Cardiac fibroblast (primary cell): ENCODE measurements at regions not wholly inside any gene's neighbourhood (a gene's known extent, or its start where the extent isn't known, plus 50 kb on each side); places are given as distances from the start of the nearest gene placed in this dataset.
A peak's percentile ranks its signal among the peaks of the same experiment; 100 is the strongest.

ENCODE experiments used
- DNase-seq, 2 donors: peaks; one replicate each; pipeline versions ENCODE4 v3.0.0 to v3.0.0-alpha.2; 2010; ENCODE audit warnings: low read depth in 2 of 2
- H3K4me3 ChIP-seq, 2 donors: replicated peaks in 1 of 2; 1 replicate in 1 of 2; 2 replicates in 1 of 2; pipeline ENCODE4 v1.5.1; 2011; ENCODE audit warnings: low read depth in 2 of 2, low read length in 2 of 2, mild to moderate bottlenecking in 2 of 2, moderate library complexity in 1 of 2
- TF ChIP-seq, protein P1 (sequence below): IDR thresholded peaks from one replicate; pipeline ENCODE4 v1.5.1; 2011; ENCODE audit warnings: low read depth, mild to moderate bottlenecking, low read length, inconsistent platforms

DNA sequence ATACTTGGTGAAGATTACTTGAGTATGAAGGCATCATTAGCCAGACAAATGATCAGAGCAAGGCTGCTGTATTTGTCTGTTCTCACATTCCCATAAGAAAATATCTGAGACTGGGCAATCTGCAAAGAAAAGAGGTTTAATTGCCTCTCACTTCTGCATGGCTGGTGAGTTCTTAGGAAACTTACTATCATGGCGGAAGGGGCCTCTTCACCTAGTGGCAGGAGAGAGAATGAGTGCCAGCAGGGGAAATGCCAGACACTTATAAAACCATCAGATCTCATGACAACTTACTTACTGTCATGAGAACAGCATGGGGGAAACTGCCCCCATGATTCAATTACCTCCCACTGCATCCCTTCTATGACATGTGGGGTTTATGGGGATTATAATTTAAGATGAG, 452.3 kb downstream of the GALR1 start:
- no peak overlapping the region for H3K4me3 ChIP-seq
- TF ChIP-seq, protein P1, sequence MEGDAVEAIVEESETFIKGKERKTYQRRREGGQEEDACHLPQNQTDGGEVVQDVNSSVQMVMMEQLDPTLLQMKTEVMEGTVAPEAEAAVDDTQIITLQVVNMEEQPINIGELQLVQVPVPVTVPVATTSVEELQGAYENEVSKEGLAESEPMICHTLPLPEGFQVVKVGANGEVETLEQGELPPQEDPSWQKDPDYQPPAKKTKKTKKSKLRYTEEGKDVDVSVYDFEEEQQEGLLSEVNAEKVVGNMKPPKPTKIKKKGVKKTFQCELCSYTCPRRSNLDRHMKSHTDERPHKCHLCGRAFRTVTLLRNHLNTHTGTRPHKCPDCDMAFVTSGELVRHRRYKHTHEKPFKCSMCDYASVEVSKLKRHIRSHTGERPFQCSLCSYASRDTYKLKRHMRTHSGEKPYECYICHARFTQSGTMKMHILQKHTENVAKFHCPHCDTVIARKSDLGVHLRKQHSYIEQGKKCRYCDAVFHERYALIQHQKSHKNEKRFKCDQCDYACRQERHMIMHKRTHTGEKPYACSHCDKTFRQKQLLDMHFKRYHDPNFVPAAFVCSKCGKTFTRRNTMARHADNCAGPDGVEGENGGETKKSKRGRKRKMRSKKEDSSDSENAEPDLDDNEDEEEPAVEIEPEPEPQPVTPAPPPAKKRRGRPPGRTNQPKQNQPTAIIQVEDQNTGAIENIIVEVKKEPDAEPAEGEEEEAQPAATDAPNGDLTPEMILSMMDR = no peak
- DNase-seq = no peak

DNA sequence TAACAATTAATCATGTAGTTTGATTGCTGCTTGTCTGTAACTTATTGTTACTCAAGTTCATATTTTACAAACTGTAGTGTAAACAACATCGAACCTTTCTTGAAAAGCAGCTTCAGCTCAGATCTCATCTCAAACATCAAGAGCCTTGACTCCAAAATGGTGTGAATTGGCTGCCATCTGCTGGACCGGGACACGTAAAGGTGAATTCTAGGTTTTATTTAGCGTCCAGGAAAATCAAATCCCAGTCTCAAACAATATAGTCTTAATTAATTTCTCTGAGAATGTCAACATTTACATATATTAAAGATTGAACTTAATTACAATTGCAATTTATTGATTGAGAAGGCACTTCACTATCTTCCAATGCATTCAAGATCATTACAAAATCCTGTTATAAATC, 453.0 kb downstream of the GALR1 start:
- peak; percentile 8 to 20 for DNase-seq
- TF ChIP-seq, protein P1 = no peak
- H3K4me3 ChIP-seq = no peak overlapping the region

DNA sequence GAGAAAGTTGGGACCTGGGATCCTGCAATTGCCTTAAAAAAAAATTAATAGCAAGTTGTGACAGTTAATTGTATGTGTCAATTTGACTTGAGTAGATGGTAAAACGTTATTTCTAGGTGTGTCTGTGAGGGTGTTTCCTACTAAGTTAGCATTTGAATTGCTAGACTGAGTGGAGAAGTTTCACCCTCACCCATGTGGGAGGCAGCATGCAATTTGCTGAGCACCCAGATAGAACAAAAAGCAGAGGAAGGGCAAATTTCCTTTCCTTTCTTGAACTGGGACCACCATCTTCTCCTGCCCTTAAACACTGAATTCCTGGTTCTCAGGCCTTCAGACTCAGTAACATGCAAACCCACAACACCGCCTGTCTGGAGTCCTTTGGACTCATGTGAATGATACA, 455.7 kb downstream of the GALR1 start:
- TF ChIP-seq, protein P1 = no peak
- no peak overlapping the region for H3K4me3 ChIP-seq
- no peak for DNase-seq

DNA sequence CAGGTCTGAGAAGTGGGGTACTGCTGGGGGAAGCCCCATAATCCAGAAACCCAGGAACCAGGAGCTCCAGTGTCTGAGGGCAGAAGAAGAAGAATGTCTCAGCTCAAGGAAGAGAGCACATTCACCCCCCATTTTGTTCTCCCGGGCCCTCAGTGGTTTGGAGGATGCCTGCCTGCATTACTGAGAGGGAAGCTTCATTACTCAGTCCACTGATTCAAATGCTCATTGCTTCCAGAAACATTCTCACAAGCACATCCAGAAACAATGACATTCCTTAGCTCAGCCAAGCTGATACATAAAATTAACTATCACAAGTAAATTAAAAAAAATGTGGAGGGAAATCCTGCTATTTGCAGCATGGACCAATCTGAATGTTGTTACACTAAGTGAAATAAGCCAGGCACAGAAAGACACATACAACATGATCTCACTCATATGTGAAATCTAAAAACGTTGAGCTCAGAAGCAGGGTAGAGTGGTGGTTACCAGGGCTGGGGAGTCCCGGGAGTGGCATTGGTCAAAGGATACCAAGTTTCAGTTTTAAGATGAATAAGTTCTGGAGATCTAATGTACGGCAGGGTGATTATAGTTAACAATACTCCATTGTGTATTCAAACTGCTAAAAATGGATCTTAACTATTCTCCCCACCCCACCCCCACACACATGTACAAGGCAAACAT, 459.3 kb downstream of the GALR1 start:
- DNase-seq = no peak
- no peak overlapping the region for H3K4me3 ChIP-seq
- TF ChIP-seq, protein P1 = no peak

DNA sequence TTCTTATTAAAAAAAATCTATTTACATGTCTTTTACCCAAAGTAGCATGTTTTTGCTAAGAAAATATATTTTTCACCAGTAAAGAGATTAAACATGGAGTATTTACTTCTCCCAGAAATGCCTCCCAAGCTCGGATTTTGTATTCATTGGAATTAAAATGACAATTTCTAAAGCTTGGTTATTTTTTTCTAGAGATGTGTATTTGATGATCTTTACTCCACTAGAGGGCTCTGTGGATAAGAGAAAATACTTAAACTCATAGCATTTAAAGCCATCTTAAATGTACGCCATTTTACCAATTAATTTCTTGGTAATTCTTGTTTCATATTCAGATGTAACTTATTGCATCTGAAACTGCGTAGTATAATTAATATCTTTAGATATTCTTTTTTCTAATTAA, 461.4 kb downstream of the GALR1 start:
- H3K4me3 ChIP-seq = no peak overlapping the region
- TF ChIP-seq, protein P1 = peak; percentile 12
- DNase-seq = peak in 1 of 2 donors; percentile 7

DNA sequence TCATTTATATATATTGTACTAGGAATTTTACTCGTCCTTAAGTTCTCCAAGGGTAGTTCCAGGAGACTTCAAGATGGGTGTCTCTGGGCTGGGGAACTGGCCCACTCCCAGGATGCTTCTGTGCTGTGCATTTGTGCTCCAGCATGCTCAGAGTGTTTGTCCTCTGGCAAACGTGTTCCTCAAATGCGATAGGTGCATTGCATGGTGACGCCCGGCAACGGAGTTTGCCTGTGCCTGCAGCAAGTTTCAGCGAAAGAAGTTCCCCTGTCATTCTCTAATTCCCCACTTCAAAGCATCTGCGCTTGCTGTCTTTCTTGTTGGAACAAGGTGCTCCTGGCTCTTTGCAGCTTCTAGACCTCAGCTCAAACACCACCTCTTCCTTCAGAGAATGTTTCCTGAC, 465.1 kb downstream of the GALR1 start:
- no peak overlapping the region for H3K4me3 ChIP-seq
- no peak for DNase-seq
- TF ChIP-seq, protein P1 = no peak

DNA sequence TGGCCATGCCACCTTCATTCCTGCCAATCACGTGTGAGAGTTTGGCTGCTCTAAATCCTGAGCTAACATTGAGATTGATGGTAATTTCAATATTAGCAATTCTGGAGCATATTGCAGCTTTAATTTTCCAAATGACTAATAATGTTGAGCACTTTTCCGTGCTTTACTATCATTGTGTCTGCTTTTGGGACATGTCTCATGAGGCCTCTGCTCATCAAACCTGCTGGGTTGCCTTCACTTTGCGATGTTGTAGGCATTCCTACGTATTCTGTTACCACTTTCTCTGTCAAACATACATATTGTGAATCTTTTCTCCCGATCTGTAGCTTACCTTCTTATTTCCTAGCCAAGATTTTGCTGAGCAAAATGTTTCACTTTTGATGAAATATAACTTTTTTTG, 466.6 kb downstream of the GALR1 start:
- H3K4me3 ChIP-seq = no peak overlapping the region
- DNase-seq = no peak
- TF ChIP-seq, protein P1 = no peak
